DOHH2 (cell line): ENCODE measurements at regions not wholly inside any gene's neighbourhood (a gene's known extent, or its start where the extent isn't known, plus 50 kb on each side); places are given as distances from the start of the nearest gene placed in this dataset.

Experiments
- CTCF ChIP-seq: fragments of 200-600 bp; sonication (generic); IDR thresholded peaks from one replicate; pipeline ENCODE4 v1.5.1; 2014; ENCODE audit warnings: antibody characterized with exemption, mild to moderate bottlenecking, low read depth, low read length; ENCODE audit not compliant: poor library complexity, severe bottlenecking
- EZH2phosphoT487 ChIP-seq: fragments of 200-600 bp; sonication (generic); IDR thresholded peaks from 2 replicates; pipeline ENCODE4 v1.6.1; 2017; ENCODE audit warnings: borderline replicate concordance, mild to moderate bottlenecking, antibody characterized with exemption, low read length, moderate library complexity, mixed read lengths

DNA sequence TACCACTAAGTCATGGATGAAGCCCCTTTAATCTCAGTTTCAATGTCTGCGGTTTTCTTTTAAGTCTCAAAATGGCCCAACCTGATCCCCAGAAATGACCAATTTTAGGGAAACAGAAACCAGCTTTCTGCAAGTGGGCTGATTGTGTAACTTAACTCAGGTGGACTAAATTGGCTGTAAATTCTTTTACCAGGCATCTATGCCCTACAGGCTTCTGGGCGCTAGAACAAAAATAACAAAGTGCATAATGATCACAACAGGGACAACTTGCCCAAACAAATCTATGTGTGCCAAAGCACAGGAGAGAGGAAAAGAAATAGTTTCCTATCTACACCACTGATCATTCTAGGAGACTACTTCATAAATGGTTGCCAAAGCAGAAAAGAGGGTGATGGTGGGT is 112.3 kb upstream of the SETBP1 start:
- TF ChIP-seq CTCF (no peak), EZH2phosphoT487 (no peak)
